HepG2 (cell line): ENCODE measurements at regions not wholly inside any gene's neighbourhood (a gene's known extent, or its start where the extent isn't known, plus 50 kb on each side); places are given as distances from the start of the nearest gene placed in this dataset.
A peak's percentile ranks its signal among the peaks of the same experiment; 100 is the strongest.

Experiments used
- HHEX ChIP-seq: IDR thresholded peaks from 2 replicates; pipeline ENCODE4 v1.6.1; 2016; ENCODE audit warnings: control low read depth
- HMG20B ChIP-seq: conservative IDR thresholded peaks from 2 replicates; pipeline ENCODE4 v1.6.1; 2016; ENCODE audit warnings: missing genetic modification reagents, missing compliant biosample characterization
- ISL2 ChIP-seq: sonication (generic); formaldehyde crosslinking; IDR thresholded peaks from 2 replicates; pipeline ENCODE4 v1.5.0; 2020; ENCODE audit warnings: missing genetic modification reagents
- JARID2 ChIP-seq: sonication (generic); formaldehyde crosslinking; IDR thresholded peaks from 2 replicates; pipeline ENCODE4 v1.8.1; 2023; ENCODE audit warnings: missing genetic modification reagents, inconsistent platforms; ENCODE audit not compliant: insufficient replicate concordance
- NR2F1 ChIP-seq, 2 experiments: fragments of 450-650 bp in 1 of 2; formaldehyde crosslinking in 1 of 2; IDR thresholded peaks; 2 replicates each; pipeline versions ENCODE4 v1.5.0 to v1.6.1; 2016 to 2020; ENCODE audit warnings: mild to moderate bottlenecking in 1 of 2, missing compliant biosample characterization in 1 of 2, missing genetic modification reagents in 1 of 2, moderate library complexity in 1 of 2
- NR2F6 ChIP-seq, 2 experiments: IDR thresholded peaks; 2 replicates each; pipeline ENCODE4 v1.6.1; 2016; ENCODE audit warnings: antibody characterized with exemption in 1 of 2, mild to moderate bottlenecking in 1 of 2
- POGZ ChIP-seq: sonication (generic); formaldehyde crosslinking; IDR thresholded peaks from 2 replicates; pipeline ENCODE4 v1.4.0; 2020; ENCODE audit warnings: mild to moderate bottlenecking, missing genetic modification reagents
- RARA ChIP-seq: IDR thresholded peaks from 2 replicates; pipeline ENCODE4 v1.6.1; 2016; ENCODE audit warnings: missing genetic modification reagents, missing compliant biosample characterization
- SIX1 ChIP-seq: sonication (generic); formaldehyde crosslinking; IDR thresholded peaks from 2 replicates; pipeline ENCODE4 v1.4.0; 2020; ENCODE audit warnings: missing genetic modification reagents, borderline replicate concordance
- SOX13 ChIP-seq, 3 experiments: fragments of 450-650 bp in 1 of 3; sonication (generic) in 1 of 3; formaldehyde crosslinking in 1 of 3; IDR thresholded peaks in 2 of 3; conservative IDR thresholded peaks in 1 of 3; 2 replicates each; pipeline versions ENCODE4 v1.5.0 to v1.6.1; 2016 to 2020; ENCODE audit warnings: antibody characterized with exemption in 1 of 3, mild to moderate bottlenecking in 1 of 3, missing compliant biosample characterization in 1 of 3, missing genetic modification reagents in 1 of 3, moderate library complexity in 1 of 3
- SOX5 ChIP-seq: IDR thresholded peaks from 2 replicates; pipeline ENCODE4 v1.6.1; 2016; ENCODE audit warnings: borderline replicate concordance
- TBX2 ChIP-seq: sonication (generic); formaldehyde crosslinking; IDR thresholded peaks from 2 replicates; pipeline ENCODE4 v1.5.0; 2020; ENCODE audit warnings: missing genetic modification reagents, mild to moderate bottlenecking, borderline replicate concordance
- TBX3 ChIP-seq: fragments of 450-650 bp; IDR thresholded peaks from 2 replicates; pipeline ENCODE4 v1.6.1; 2017; ENCODE audit warnings: antibody characterized with exemption, mild to moderate bottlenecking, inconsistent platforms, borderline replicate concordance
- THRA ChIP-seq: sonication (generic); formaldehyde crosslinking; IDR thresholded peaks from 2 replicates; pipeline ENCODE4 v1.4.0; 2020; ENCODE audit warnings: missing genetic modification reagents, borderline replicate concordance
- ZFP36L2 ChIP-seq: sonication (generic); formaldehyde crosslinking; IDR thresholded peaks from 2 replicates; pipeline ENCODE4 v1.4.0; 2020; ENCODE audit warnings: missing genetic modification reagents
- ZNF451 ChIP-seq: sonication (generic); formaldehyde crosslinking; IDR thresholded peaks from 2 replicates; pipeline ENCODE4 v1.5.0; 2020; ENCODE audit warnings: mild to moderate bottlenecking, missing genetic modification reagents
- ZNF747 ChIP-seq: sonication (generic); formaldehyde crosslinking; IDR thresholded peaks from 2 replicates; pipeline ENCODE4 v1.8.1; 2023; ENCODE audit warnings: missing genetic modification reagents, mild to moderate bottlenecking, borderline replicate concordance
- ZNF770 ChIP-seq: sonication (generic); formaldehyde crosslinking; IDR thresholded peaks from 2 replicates; pipeline ENCODE4 v1.5.0; 2020; ENCODE audit warnings: mild to moderate bottlenecking, missing genetic modification reagents
- ZNF790 ChIP-seq: sonication (generic); formaldehyde crosslinking; IDR thresholded peaks from 2 replicates; pipeline ENCODE4 v1.8.0; 2022; ENCODE audit warnings: missing genetic modification reagents, mild to moderate bottlenecking, borderline replicate concordance
- TF ChIP-seq, protein P1 (sequence below): sonication (generic); formaldehyde crosslinking; IDR thresholded peaks from 2 replicates; pipeline ENCODE4 v1.8.1; 2023; ENCODE audit warnings: mild to moderate bottlenecking, inconsistent platforms, moderate library complexity, missing genetic modification reagents, borderline replicate concordance
- TF ChIP-seq, protein P2 (sequence below): sonication (generic); formaldehyde crosslinking; IDR thresholded peaks from 2 replicates; pipeline ENCODE4 v1.4.0; 2020; ENCODE audit warnings: missing genetic modification reagents

- TF ChIP-seq NR2F1 (CRISPR knock-in tag; IDR thresholded peaks at IDR 0.05) (peak in 1 of 2 experiments; percentile 66; a peak in 2 of 4 replicates), POGZ (CRISPR knock-in tag) (peak; percentile 52; the same call in 1 of the 2 replicates), HMG20B (CRISPR knock-in tag) (0 out of 2 replicates have a peak, but pooled peaks have one; percentile 24), ZNF451 (CRISPR knock-in tag) (no peak), TBX3 (peak; percentile 56; the same call in 1 of the 2 replicates), JARID2 (no peak), SOX5 (peak; percentile 98), NR2F6 (IDR thresholded peaks at IDR 0.05) (peak; percentile 85; the same call in 1 of the 2 replicates), NR2F6 (CRISPR knock-in tag; IDR thresholded peaks at IDR 0.05) (peak; percentile 52), HHEX (CRISPR knock-in tag) (peak; percentile 48; the same call in 1 of the 2 replicates), TBX2 (CRISPR knock-in tag) (peak; percentile 72), SOX13 (IDR thresholded peaks at IDR 0.05) (peak; percentile 94), SOX13 (CRISPR knock-in tag; conservative IDR thresholded peaks at IDR 0.05 in 1 of 2, IDR thresholded peaks at IDR 0.05 in 1 of 2) (peak in 1 of 2 experiments; percentile 97; a peak in 2 of 4 replicates), RARA (CRISPR knock-in tag) (peak; percentile 77), ZNF790 (no peak), SIX1 (no peak), ZNF770 (CRISPR knock-in tag) (no peak), ISL2 (CRISPR knock-in tag) (peak; percentile 76), THRA (CRISPR knock-in tag) (peak; percentile 44; the same call in 1 of the 2 replicates), ZNF747 (CRISPR knock-in tag) (0 out of 2 replicates have a peak, but pooled peaks have one; percentile 39), ZFP36L2 (CRISPR knock-in tag) (no peak)
- TF ChIP-seq, protein P1, sequence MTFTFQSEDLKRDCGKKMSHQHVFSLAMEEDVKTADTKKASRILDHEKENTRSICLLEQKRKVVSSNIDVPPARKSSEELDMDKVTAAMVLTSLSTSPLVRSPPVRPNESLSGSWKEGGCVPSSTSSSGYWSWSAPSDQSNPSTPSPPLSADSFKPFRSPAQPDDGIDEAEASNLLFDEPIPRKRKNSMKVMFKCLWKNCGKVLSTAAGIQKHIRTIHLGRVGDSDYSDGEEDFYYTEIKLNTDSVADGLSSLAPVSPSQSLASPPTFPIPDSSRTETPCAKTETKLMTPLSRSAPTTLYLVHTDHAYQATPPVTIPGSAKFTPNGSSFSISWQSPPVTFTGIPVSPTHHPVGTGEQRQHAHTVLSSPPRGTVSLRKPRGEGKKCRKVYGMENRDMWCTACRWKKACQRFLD (CRISPR knock-in tag): no peak
- TF ChIP-seq, protein P2, sequence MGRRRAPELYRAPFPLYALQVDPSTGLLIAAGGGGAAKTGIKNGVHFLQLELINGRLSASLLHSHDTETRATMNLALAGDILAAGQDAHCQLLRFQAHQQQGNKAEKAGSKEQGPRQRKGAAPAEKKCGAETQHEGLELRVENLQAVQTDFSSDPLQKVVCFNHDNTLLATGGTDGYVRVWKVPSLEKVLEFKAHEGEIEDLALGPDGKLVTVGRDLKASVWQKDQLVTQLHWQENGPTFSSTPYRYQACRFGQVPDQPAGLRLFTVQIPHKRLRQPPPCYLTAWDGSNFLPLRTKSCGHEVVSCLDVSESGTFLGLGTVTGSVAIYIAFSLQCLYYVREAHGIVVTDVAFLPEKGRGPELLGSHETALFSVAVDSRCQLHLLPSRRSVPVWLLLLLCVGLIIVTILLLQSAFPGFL (CRISPR knock-in tag): no peak
Measured at GRCh38 chr2:166609183-166609959, 115.3 kb upstream of the SCN7A start (continued).
